Heart left ventricle (tissue), 13 donors: ENCODE measurements at regions not wholly inside any gene's neighbourhood (a gene's known extent, or its start where the extent isn't known, plus 50 kb on each side); places are given as distances from the start of the nearest gene placed in this dataset.

Experiments used
- CTCF ChIP-seq, 12 donors: fragments of 200-600 bp; sonication (generic) in 4 of 12; IDR thresholded peaks; one replicate each; pipeline versions ENCODE4 v1.5.0 to v1.8.0; 2018 to 2022; ENCODE audit warnings: antibody characterized with exemption in 12 of 12, mild to moderate bottlenecking in 5 of 12
- POLR2A ChIP-seq, 2 donors: fragments of 450-650 bp; IDR thresholded peaks; one replicate each; pipeline ENCODE4 v1.6.1; 2017; ENCODE audit warnings: antibody characterized with exemption in 2 of 2, mild to moderate bottlenecking in 2 of 2, moderate library complexity in 2 of 2
- donor health status: ischemic (EF 13 %, LVEDD 7.1; RV severe dilation, severe dysfunction).
- donor health status: DM: no; HTN: yes; CAD: no.
- donor health status: DM: no; HTN: no; CAD: no.
- donor health status: ischemic (EF 25% LVEDD 6.9; RV normal size, moderate dysfunction).
- donor health status: ischemic (EF 25% LVEDD 5.7; RV mildly dilated, moderate dysfunction).
- donor health status: ischemic (EF 35%, LVEDD 5.7; RV mildly dilated, moderate dysfunction).
- donor health status: nonischemic (EF 11% LVEDD 7.7; RV severe dilation, severe dysfunction).
- donor health status: DM: yes; HTN: yes; CAD: no.
- donor health status: PGD.
- donor health status: ischemic (EF 29% LVEDD 5.4; RV normal size, mild dysfunction).
- donor health status: nonischemic (EF 23%, LVEDD 6.1; RV moderate dilation, normal function).

GRCh38 chr5:164354139-164354751 lies 848.8 kb downstream of the MAT2B start:
- TF ChIP-seq CTCF (IDR thresholded peaks at IDR 0.05): no peak
- no peak for TF ChIP-seq POLR2A (IDR thresholded peaks at IDR 0.05)
